GM12878 (cell line): ENCODE measurements at regions not wholly inside any gene's neighbourhood (a gene's known extent, or its start where the extent isn't known, plus 50 kb on each side); places are given as distances from the start of the nearest gene placed in this dataset.
"Not testable (repeated sequence)": the region's sequence is repeated elsewhere in the genome, so short reads cannot be mapped to it uniquely, and the experiment has no call there.

ENCODE experiments used
- ATAC-seq: fragments of 200-7000 bp; cut with Tn5 transposase; 3 replicates; pipeline ENCODE4 v1.9.1; 2020; ENCODE audit warnings: mild to moderate bottlenecking, moderate library complexity
- BruUV-seq: library from RNA; stranded (reverse); fragments of 400-500 nt; replicated peaks from 2 replicates; lab custom pipeline; 2021; lab: Mats Ljungman, UMichigan
- CTCF ChIA-PET: fragments of 300-600 bp; sonication (Branson Sonifier 250); formaldehyde crosslinking; extraction: SDS; loops from one replicate; lab custom pipeline; 2021; ENCODE audit warnings: inconsistent platforms; lab: Yijun Ruan, JAX
- POLR2A ChIA-PET: fragments of 350-600 bp; formaldehyde crosslinking; extraction: SDS; loops from one replicate; lab custom pipeline; 2021; ENCODE audit warnings: inconsistent platforms; lab: Charles Lee
- RAD21 ChIA-PET: fragments of 300-600 bp; sonication (Branson Sonifier 250); formaldehyde crosslinking; loops from one replicate; lab custom pipeline; 2023; ENCODE audit warnings: antibody characterized with exemption; ENCODE audit not compliant: unreplicated experiment; lab: Charles Lee
- SMC1A ChIA-PET: fragments of 300-600 bp; sonication (Branson Sonifier 250); formaldehyde crosslinking; loops from one replicate; lab custom pipeline; 2023; ENCODE audit not compliant: unreplicated experiment, uncharacterized antibody; lab: Charles Lee
- DNase-seq: peaks from one replicate; pipeline ENCODE4 v3.0.0-alpha.2; 2011; ENCODE audit warnings: low read depth, low spot score
- FAIRE-seq: peaks from 3 replicates; lab custom pipeline; 2011; peaks lifted over from hg19 to GRCh38; lab: Jason Lieb, UNC
- H2AFZ ChIP-seq: 2 replicates; pipeline ENCODE4 v1.6.0; 2011; ENCODE audit warnings: low read depth, low read length, control low read depth; ENCODE audit not compliant: control insufficient read depth
- H3K27ac ChIP-seq: 2 replicates; pipeline ENCODE4 v1.5.1; 2011; ENCODE audit warnings: control low read depth; ENCODE audit not compliant: control insufficient read depth, insufficient read depth
- H3K27me3 ChIP-seq, 2 experiments: replicated peaks in 1 of 2; 2 replicates each; pipeline versions ENCODE4 v1.6.0 to v1.6.1; 2011; ENCODE audit warnings: low read length in 1 of 2; ENCODE audit not compliant: control insufficient read depth in 2 of 2, insufficient read depth in 2 of 2
- H3K36me3 ChIP-seq, 2 experiments: 2 replicates each; pipeline ENCODE4 v1.5.1; 2011; ENCODE audit warnings: low read length in 1 of 2; ENCODE audit not compliant: control insufficient read depth in 2 of 2, insufficient read depth in 2 of 2
- H3K4me1 ChIP-seq: 2 replicates; pipeline ENCODE4 v1.6.1; 2011; ENCODE audit warnings: mild to moderate bottlenecking, low read length, moderate library complexity, mixed read lengths; ENCODE audit not compliant: control insufficient read depth, insufficient read depth
- H3K4me2 ChIP-seq: 2 replicates; pipeline ENCODE4 v1.6.0; 2011; ENCODE audit warnings: control low read depth; ENCODE audit not compliant: control insufficient read depth, insufficient read depth
- H3K4me3 ChIP-seq: fragments of 200-600 bp; sonication (generic); 2 replicates; pipeline ENCODE4 v1.5.1; 2016
- H3K79me2 ChIP-seq: 2 replicates; pipeline ENCODE4 v1.6.0; 2011; ENCODE audit warnings: low read length; ENCODE audit not compliant: control insufficient read depth, insufficient read depth
- H3K9ac ChIP-seq: 2 replicates; pipeline ENCODE4 v1.8.0; 2011; ENCODE audit warnings: low read length, control low read depth, mixed read lengths; ENCODE audit not compliant: control insufficient read depth, insufficient read depth
- H3K9me3 ChIP-seq: replicated peaks from 3 replicates; pipeline ENCODE4 v1.5.1; 2011; ENCODE audit warnings: mild to moderate bottlenecking, low read length; ENCODE audit not compliant: control insufficient read depth, insufficient read depth
- H4K20me1 ChIP-seq: 2 replicates; pipeline ENCODE4 v1.6.0; 2011; ENCODE audit not compliant: control insufficient read depth, insufficient read depth
- ATF7 ChIP-seq: fragments of 450-650 bp; IDR thresholded peaks from 2 replicates; pipeline ENCODE4 v1.6.1; 2016; ENCODE audit warnings: low read depth, mild to moderate bottlenecking
- ETV6 ChIP-seq, 2 experiments: fragments of 450-650 bp in 1 of 2; IDR thresholded peaks in 1 of 2; conservative IDR thresholded peaks in 1 of 2; 2 replicates each; pipeline ENCODE4 v1.6.1; 2014; ENCODE audit warnings: antibody characterized with exemption in 1 of 2, borderline replicate concordance in 1 of 2, low read depth in 1 of 2, mild to moderate bottlenecking in 1 of 2, moderate library complexity in 1 of 2
- MEF2B ChIP-seq: fragments of 450-650 bp; IDR thresholded peaks from 2 replicates; pipeline ENCODE4 v1.6.1; 2018; ENCODE audit warnings: mild to moderate bottlenecking, moderate library complexity; ENCODE audit not compliant: partially characterized antibody, poor library complexity, severe bottlenecking
- SREBF1 ChIP-seq: IDR thresholded peaks from 2 replicates; pipeline ENCODE4 v1.6.1; 2012; ENCODE audit warnings: mild to moderate bottlenecking, low read length
- WGBS: methylation state at CpG from one replicate; pipeline ENCODE4 v1.1.6; 2016; ENCODE audit warnings: low lambda C conversion rate; ENCODE audit not compliant: insufficient replicate concordance, insufficient coverage; ENCODE audit errors: missing lambda C conversion rate; 5-methylcytosine and 5-hydroxymethylcytosine counted together
- in situ Hi-C: fragments of 300-500 bp; cut with MboI; formaldehyde crosslinking; loops from 9 replicates; pipeline ENCODE4 v1.14.3; 2018; ENCODE audit warnings: mixed read lengths
- intact Hi-C: fragments of 100-400 bp; cut with micrococcal nuclease; formaldehyde crosslinking; loops from one replicate; pipeline ENCODE4 v1.14.2; 2022; ENCODE audit not compliant: unreplicated experiment

DNA sequence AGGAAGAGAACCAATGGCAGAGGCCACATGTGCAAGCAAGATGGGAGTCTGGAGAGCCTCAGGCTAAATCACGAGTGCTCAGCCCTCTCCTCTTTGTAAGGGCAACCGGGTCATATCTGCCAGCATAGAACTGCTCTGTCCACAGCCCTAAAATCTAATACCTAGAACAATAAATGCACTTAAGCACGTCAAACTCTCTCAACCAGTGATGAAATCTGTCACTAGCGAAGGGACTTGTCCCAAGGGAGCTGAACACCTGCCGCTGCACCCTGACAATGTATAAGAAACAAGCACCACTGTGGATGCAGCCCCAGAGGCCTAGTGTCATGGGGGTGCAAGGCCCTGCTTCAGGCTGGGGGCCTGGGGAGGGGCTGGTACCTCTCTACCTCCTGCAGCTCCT lies 82.5 kb downstream of the PRL start:
- H2AFZ ChIP-seq, result no peak overlapping the region; the same call in 1 of the 2 replicates
- no peak for FAIRE-seq
- H3K4me2 ChIP-seq, result no peak overlapping the region
- no peaks in the 10 kb centered on the region for H3K36me3 ChIP-seq
- H3K9me3 ChIP-seq, result no peaks in the 10 kb centered on the region
- POLR2A ChIA-PET, result no interaction called here
- TF ChIP-seq SREBF1 (no peak), ETV6 (conservative IDR thresholded peaks at IDR 0.05 in 1 of 2, IDR thresholded peaks at IDR 0.05 in 1 of 2; ENCODE audit: borderline replicate concordance in 1 of 2, low read depth in 1 of 2) (no peak), ATF7 (no peak), MEF2B (peak; percentile 12)
- TF ChIP-seq, all 136 proteins: peak for 1
- ATAC-seq (no peak), DNase-seq (no peak)
- H3K27ac ChIP-seq, result no peak overlapping the region
- 9% methylated on average over 5 of the region's 5 CpGs for WGBS
- SMC1A ChIA-PET, result no interaction called here
- intact Hi-C loops (no loop called here), in situ Hi-C loops (no loop called here)
- RAD21 ChIA-PET, result no interaction called here
- no peak overlapping the region for H3K4me3 ChIP-seq
- no peaks in the 10 kb centered on the region for H3K4me1 ChIP-seq
- CTCF ChIA-PET, result no interaction called here
- H4K20me1 ChIP-seq, result no peaks in the 10 kb centered on the region
- H3K79me2 ChIP-seq, result no peaks in the 10 kb centered on the region
- H3K27me3 ChIP-seq, result no peaks in the 10 kb centered on the region
- no peak overlapping the region for H3K9ac ChIP-seq
- no TSS peak for BruUV-seq

DNA sequence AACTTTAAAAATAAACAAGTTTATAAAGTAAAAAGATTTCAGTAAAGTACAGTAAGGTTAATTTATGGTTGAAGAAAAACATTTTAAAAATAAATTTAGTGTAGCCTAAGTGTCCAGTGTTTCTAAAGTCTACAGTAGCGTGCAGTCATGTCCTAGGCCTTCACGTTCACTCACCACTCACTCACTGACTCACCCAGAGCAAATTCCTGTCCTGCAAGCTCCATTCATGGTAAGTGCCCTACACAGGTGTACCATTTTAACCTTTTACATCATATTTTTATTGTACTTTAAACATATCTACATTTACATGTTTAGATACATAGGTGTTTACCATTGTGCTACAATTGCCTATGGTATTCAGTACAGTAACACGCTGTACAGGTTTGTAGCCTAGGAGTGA lies 81.4 kb downstream of the PRL start:
- DNase-seq, H3K9me3 ChIP-seq, H3K4me2 ChIP-seq, in situ Hi-C loops, BruUV-seq, ATAC-seq, H3K4me3 ChIP-seq, H3K79me2 ChIP-seq, RAD21 ChIA-PET, CTCF ChIA-PET, H4K20me1 ChIP-seq, FAIRE-seq, H3K4me1 ChIP-seq, H3K36me3 ChIP-seq, intact Hi-C loops, H3K27me3 ChIP-seq, H2AFZ ChIP-seq, H3K27ac ChIP-seq, H3K9ac ChIP-seq: not testable (repeated sequence)
- ChIA-PET POLR2A (interaction anchor here (0.6 kb wide), 1 partner anchor 22 kb away, joined by 4 read pairs; no protein-coding TSS in a partner anchor), SMC1A (interaction anchor here (1.1 kb wide), 1 partner anchor 15 kb away, joined by 4 read pairs; no protein-coding TSS in a partner anchor)
- WGBS, result 0% methylated on average over 3 of the region's 3 CpGs
